ENCODE measurements at regions not wholly inside any gene's neighbourhood (a gene's known extent, or its start where the extent isn't known, plus 50 kb on each side); places are given as distances from the start of the nearest gene placed in this dataset.

- TF ChIP-seq CTCF (IDR thresholded peaks at IDR 0.05): no peak
- no peak for TF ChIP-seq EZH2 (IDR thresholded peaks at IDR 0.05; ENCODE audit: borderline replicate concordance, insufficient read depth, low read depth, low read length, poor library complexity, severe bottlenecking)
Observed at GRCh38 chr3:177314897-177315296, 117.6 kb upstream of the TBL1XR1 start.
